SK-N-SH (cell line): ENCODE measurements at regions not wholly inside any gene's neighbourhood (a gene's known extent, or its start where the extent isn't known, plus 50 kb on each side); places are given as distances from the start of the nearest gene placed in this dataset.

Experiments
- CTCF ChIA-PET: fragments of 300-600, 350-600 bp; formaldehyde crosslinking; extraction: SDS; loops from one replicate; lab custom pipeline; 2021; lab: Yijun Ruan, JAX
- POLR2A ChIA-PET: fragments of 350-600 bp; sonication (Branson Sonifier 250); formaldehyde crosslinking; extraction: SDS; loops from one replicate; lab custom pipeline; 2020; ENCODE audit warnings: antibody characterized with exemption, inconsistent platforms; lab: Yijun Ruan, JAX
- DNase-seq: peaks from one replicate; pipeline ENCODE4 v3.0.0; 2012
- H2AFZ ChIP-seq: fragments of 200-600 bp; sonication (generic); 2 replicates; pipeline ENCODE4 v1.8.1; 2016; ENCODE audit warnings: antibody characterized with exemption, mild to moderate bottlenecking, low read depth
- H3F3A ChIP-seq: fragments of 200-600 bp; sonication (generic); replicated peaks from 2 replicates; pipeline ENCODE3; 2016; ENCODE audit warnings: antibody characterized with exemption, mild to moderate bottlenecking; ENCODE audit not compliant: insufficient read depth
- H3K27ac ChIP-seq, 2 experiments: fragments of 200-500 bp in 1 of 2; fragments of 200-600 bp in 1 of 2; sonication (Bioruptor generic) in 1 of 2; sonication (generic), shearing (Covaris generic) in 1 of 2; 2 replicates each; pipeline versions ENCODE4 v1.5.1 to v1.6.1; 2014 to 2016; ENCODE audit warnings: low read depth in 2 of 2, inconsistent platforms in 1 of 2, low read length in 1 of 2, mild to moderate bottlenecking in 1 of 2, mixed read lengths in 1 of 2
- H3K27me3 ChIP-seq: fragments of 200-600 bp; sonication (generic), shearing (Covaris generic); 2 replicates; pipeline ENCODE4 v1.6.1; 2016; ENCODE audit warnings: mixed run types; ENCODE audit not compliant: insufficient read depth
- H3K36me3 ChIP-seq, 2 experiments: fragments of 200-500 bp in 1 of 2; fragments of 200-600 bp in 1 of 2; sonication (Bioruptor generic) in 1 of 2; sonication (generic) in 1 of 2; replicated peaks in 1 of 2; 2 replicates each; pipeline versions ENCODE3 to v1.5.1; 2014 to 2016; ENCODE audit warnings: low read length in 1 of 2, mild to moderate bottlenecking in 1 of 2; ENCODE audit not compliant: insufficient read depth in 2 of 2, control insufficient read depth in 1 of 2
- H3K4me1 ChIP-seq, 2 experiments: fragments of 200-500 bp in 1 of 2; fragments of 200-600 bp in 1 of 2; sonication (Bioruptor generic) in 1 of 2; sonication (generic), shearing (Covaris generic) in 1 of 2; 2 replicates each; pipeline versions ENCODE4 v1.5.1 to v1.6.1; 2014 to 2016; ENCODE audit warnings: low read depth in 1 of 2, low read length in 1 of 2, mixed run types in 1 of 2; ENCODE audit not compliant: insufficient read depth in 2 of 2, control insufficient read depth in 1 of 2
- H3K4me2 ChIP-seq: fragments of 200-600 bp; sonication (generic), shearing (Covaris generic); 2 replicates; pipeline ENCODE4 v1.6.1; 2017; ENCODE audit warnings: mixed run types
- H3K4me3 ChIP-seq, 2 experiments: fragments of 200-500 bp in 1 of 2; fragments of 200-600 bp in 1 of 2; sonication (Bioruptor generic) in 1 of 2; sonication (generic), shearing (Covaris generic) in 1 of 2; 2 replicates each; pipeline versions ENCODE4 v1.5.1 to v1.8.1; 2014 to 2016; ENCODE audit warnings: low read depth in 2 of 2, inconsistent platforms in 1 of 2, low read length in 1 of 2, mild to moderate bottlenecking in 1 of 2, mixed read lengths in 1 of 2, moderate library complexity in 1 of 2
- H3K79me2 ChIP-seq: fragments of 200-600 bp; sonication (generic); 2 replicates; pipeline ENCODE4 v1.8.1; 2017; ENCODE audit warnings: mild to moderate bottlenecking; ENCODE audit not compliant: insufficient read depth
- H3K9ac ChIP-seq: fragments of 200-600 bp; sonication (generic); 2 replicates; pipeline ENCODE4 v1.6.1; 2017; ENCODE audit warnings: mixed run types
- H3K9me2 ChIP-seq: fragments of 200-600 bp; sonication (generic); 2 replicates; pipeline ENCODE4 v1.6.1; 2017; ENCODE audit warnings: mixed run types
- H3K9me3 ChIP-seq: fragments of 200-600 bp; sonication (generic); 2 replicates; pipeline ENCODE4 v1.6.1; 2017; ENCODE audit warnings: mixed run types, mild to moderate bottlenecking, moderate library complexity
- H4K20me1 ChIP-seq: fragments of 200-600 bp; sonication (generic); 2 replicates; pipeline ENCODE4 v1.6.1; 2017; ENCODE audit warnings: mild to moderate bottlenecking, mixed run types; ENCODE audit not compliant: insufficient read depth
- ELF1 ChIP-seq: IDR thresholded peaks from 2 replicates; pipeline ENCODE4 v1.4.0; 2012
- FOSL2 ChIP-seq: IDR thresholded peaks from 2 replicates; pipeline ENCODE4 v1.4.0; 2012; ENCODE audit warnings: low read depth, mild to moderate bottlenecking, moderate library complexity, borderline replicate concordance
- IRF3 ChIP-seq: fragments of 150-350 bp; IDR thresholded peaks from 2 replicates; pipeline ENCODE4 v1.6.1; 2016; ENCODE audit warnings: mild to moderate bottlenecking, low read depth, low read length
- JUND ChIP-seq: IDR thresholded peaks from 2 replicates; pipeline ENCODE4 v1.4.0; 2012
- MAX ChIP-seq: IDR thresholded peaks from 2 replicates; pipeline ENCODE4 v1.4.0; 2012; ENCODE audit warnings: low read depth
- NFIC ChIP-seq: IDR thresholded peaks from 2 replicates; pipeline ENCODE4 v1.4.0; 2012; ENCODE audit warnings: borderline replicate concordance
- NRF1 ChIP-seq: IDR thresholded peaks from 2 replicates; pipeline ENCODE4 v1.6.1; 2012; ENCODE audit warnings: low read depth, mild to moderate bottlenecking, low read length
- REST ChIP-seq: IDR thresholded peaks from 2 replicates; pipeline ENCODE4 v1.6.1; 2012; ENCODE audit warnings: mild to moderate bottlenecking, low read depth, low read length, moderate library complexity
- RFX5 ChIP-seq: IDR thresholded peaks from 2 replicates; pipeline ENCODE4 v1.6.1; 2012; ENCODE audit warnings: mild to moderate bottlenecking, improper control_type of control experiment, low read length
- SIN3A ChIP-seq: IDR thresholded peaks from 2 replicates; pipeline ENCODE4 v1.6.1; 2012; ENCODE audit warnings: low read depth, mild to moderate bottlenecking, low read length, moderate library complexity, borderline replicate concordance
- TCF12 ChIP-seq: IDR thresholded peaks from 2 replicates; pipeline ENCODE4 v1.4.0; 2012
- ZBTB33 ChIP-seq: IDR thresholded peaks from 2 replicates; pipeline ENCODE4 v1.4.0; 2012; ENCODE audit warnings: low read depth, borderline replicate concordance
- WGBS: methylation state at CpG from one replicate; pipeline ENCODE4 v1.1.6; 2017; ENCODE audit warnings: low lambda C conversion rate; 5-methylcytosine and 5-hydroxymethylcytosine counted together

- 33% methylated on average over 5 of the region's 6 CpGs for WGBS
- Histone ChIP-seq H3K36me3 (no peaks in the 10 kb centered on the region), H3K4me1 (peaks cover 0 to 5% of the 10 kb centered on the region in 2 experiments; a peak in 1 of 4 replicates), H3K9me2 (no peaks in the 10 kb centered on the region), H3K4me3 (no peak overlapping the region), H4K20me1 (no peaks in the 10 kb centered on the region), H3F3A (no peaks in the 10 kb centered on the region), H3K4me2 (0 out of 2 replicates have a peak overlapping the region, but pooled peaks have one; percentile 85), H3K9me3 (no peaks in the 10 kb centered on the region), H3K9ac (no peak overlapping the region), H2AFZ (no peak overlapping the region), H3K79me2 (0 out of 2 replicates have a peak, but pooled peaks cover 8% of the 10 kb centered on the region), H3K27me3 (no peaks in the 10 kb centered on the region), H3K27ac (no peak overlapping the region)
- ChIA-PET POLR2A (no interaction called here), CTCF (interaction anchor here (0.5 to 4.7 kb wide), 32 partner anchors 8 to 538 kb away, joined by 3 to 71 read pairs (median 5); partner anchors contain the start of genes ALOX12 and BCL6B)
- TF ChIP-seq MAX (no peak), JUND (no peak), NFIC (no peak)
- DNase-seq: no peak
Observed at GRCh38 chr17:6914711-6915110, 81.1 kb upstream of the ALOX12 start.

- no peak overlapping the region for H3K4me3 ChIP-seq
- POLR2A ChIA-PET: no interaction called here
- H3K36me3 ChIP-seq: no peaks in the 10 kb centered on the region
- no peak overlapping the region for H2AFZ ChIP-seq
- no peak overlapping the region for H3K27ac ChIP-seq
- H3K4me2 ChIP-seq: no peak overlapping the region
- CTCF ChIA-PET: interaction anchor here (1.0 to 4.7 kb wide), 12 partner anchors 12 to 241 kb away, joined by 3 to 71 read pairs (median 8); partner anchors contain the start of gene BCL6B
- H3K4me1 ChIP-seq: peaks cover 0 to 5% of the 10 kb centered on the region in 2 experiments; a peak in 1 of 4 replicates
- no peak for DNase-seq
- no peak overlapping the region for H3K9ac ChIP-seq
- TF ChIP-seq ZBTB33 (no peak), SIN3A (no peak), IRF3 (no peak), RFX5 (no peak), FOSL2 (no peak), TCF12 (no peak), REST (no peak), ELF1 (no peak), NRF1 (no peak)
- H3F3A ChIP-seq: no peaks in the 10 kb centered on the region
- H3K27me3 ChIP-seq: no peaks in the 10 kb centered on the region
- H4K20me1 ChIP-seq: no peaks in the 10 kb centered on the region
- 0 out of 2 replicates have a peak, but pooled peaks cover 8% of the 10 kb centered on the region for H3K79me2 ChIP-seq
- no peaks in the 10 kb centered on the region for H3K9me2 ChIP-seq
- 61% methylated on average over 4 of the region's 4 CpGs for WGBS
- no peaks in the 10 kb centered on the region for H3K9me3 ChIP-seq
Observed at GRCh38 chr17:6915620-6916019, 80.2 kb upstream of the ALOX12 start.
